ENCODE measurements at regions not wholly inside any gene's neighbourhood (a gene's known extent, or its start where the extent isn't known, plus 50 kb on each side); places are given as distances from the start of the nearest gene placed in this dataset.

- no peaks in the 10 kb centered on the region for H3K27me3 ChIP-seq (ENCODE audit: control insufficient read depth, insufficient read depth, low read length)
- POLR2A ChIA-PET (ENCODE audit: unreplicated experiment): no interaction called here
- intact Hi-C loops (cut with micrococcal nuclease): no loop called here
Measured at GRCh38 chr13:34028496-34029442, 210.8 kb downstream of the RFC3 start.

More at GRCh38 chr13:34028496-34029442, 210.8 kb downstream of the RFC3 start:
- H2BK20ac ChIP-seq (ENCODE audit: low read depth, low read length): no peak overlapping the region
- H3K18ac ChIP-seq (ENCODE audit: low read depth, low read length): no peak overlapping the region
- ATAC-seq (ENCODE audit: low read depth) (no peak), DNase-seq (no peak)
- no peak overlapping the region for H3K56ac ChIP-seq (ENCODE audit: extremely low read depth, insufficient read depth, low read length)
- no peaks in the 10 kb centered on the region for H4K20me1 ChIP-seq (ENCODE audit: insufficient read depth, low read length)
- no peak overlapping the region for H2BK5ac ChIP-seq (ENCODE audit: low read depth, low read length, poor library complexity, severe bottlenecking)
- no peak overlapping the region for H2AK9ac ChIP-seq (replicated peaks; ENCODE audit: low read depth, low read length, poor library complexity)
- H3K79me1 ChIP-seq (ENCODE audit: low read depth in 1 of 2, low read length in 2 of 2): no peaks in the 10 kb centered on the region
- H3K27ac ChIP-seq (ENCODE audit: insufficient read depth, low read length): no peak overlapping the region
- TF ChIP-seq POLR2A (IDR thresholded peaks at IDR 0.05; ENCODE audit: low read depth, low read length) (no peak), USF2 (IDR thresholded peaks at IDR 0.05; ENCODE audit: low read depth, low read length) (no peak), RAD21 (IDR thresholded peaks at IDR 0.05; ENCODE audit: low read length) (no peak)
- TF ChIP-seq, protein P1, sequence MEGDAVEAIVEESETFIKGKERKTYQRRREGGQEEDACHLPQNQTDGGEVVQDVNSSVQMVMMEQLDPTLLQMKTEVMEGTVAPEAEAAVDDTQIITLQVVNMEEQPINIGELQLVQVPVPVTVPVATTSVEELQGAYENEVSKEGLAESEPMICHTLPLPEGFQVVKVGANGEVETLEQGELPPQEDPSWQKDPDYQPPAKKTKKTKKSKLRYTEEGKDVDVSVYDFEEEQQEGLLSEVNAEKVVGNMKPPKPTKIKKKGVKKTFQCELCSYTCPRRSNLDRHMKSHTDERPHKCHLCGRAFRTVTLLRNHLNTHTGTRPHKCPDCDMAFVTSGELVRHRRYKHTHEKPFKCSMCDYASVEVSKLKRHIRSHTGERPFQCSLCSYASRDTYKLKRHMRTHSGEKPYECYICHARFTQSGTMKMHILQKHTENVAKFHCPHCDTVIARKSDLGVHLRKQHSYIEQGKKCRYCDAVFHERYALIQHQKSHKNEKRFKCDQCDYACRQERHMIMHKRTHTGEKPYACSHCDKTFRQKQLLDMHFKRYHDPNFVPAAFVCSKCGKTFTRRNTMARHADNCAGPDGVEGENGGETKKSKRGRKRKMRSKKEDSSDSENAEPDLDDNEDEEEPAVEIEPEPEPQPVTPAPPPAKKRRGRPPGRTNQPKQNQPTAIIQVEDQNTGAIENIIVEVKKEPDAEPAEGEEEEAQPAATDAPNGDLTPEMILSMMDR (conservative IDR thresholded peaks at IDR 0.05; ENCODE audit: low read depth, low read length): no peak
- no peaks in the 10 kb centered on the region for H3K36me3 ChIP-seq (ENCODE audit: control insufficient read depth, insufficient read depth, low read length)
- H4K5ac ChIP-seq (ENCODE audit: low read depth, low read length): no peak overlapping the region
- no peak overlapping the region for H3K9ac ChIP-seq (ENCODE audit: low read depth, low read length)
- no peak overlapping the region for H2AFZ ChIP-seq (replicated peaks; ENCODE audit: low read length, poor library complexity)
- H4K8ac ChIP-seq (ENCODE audit: low read depth in 2 of 2, low read length in 2 of 2): no peak overlapping the region
- H3K9me3 ChIP-seq (ENCODE audit: control insufficient read depth, insufficient read depth, low read length): no peaks in the 10 kb centered on the region
- CTCF ChIA-PET: no interaction called here
- no peak overlapping the region for H3K4me2 ChIP-seq (ENCODE audit: low read depth, low read length)
- H4K91ac ChIP-seq (ENCODE audit: insufficient read depth, low read depth, low read length): no peak overlapping the region
- no CpG with 5 or more reads among the region's 5 CpGs for WGBS, 2 experiments (ENCODE audit: extremely low coverage in 2 of 2, insufficient read length in 1 of 2)
- H3K9me1 ChIP-seq (ENCODE audit: insufficient read depth, low read length): no peaks in the 10 kb centered on the region
- H3K4me3 ChIP-seq (ENCODE audit: insufficient read depth, low read depth, low read length): no peak overlapping the region
- in situ Hi-C loops (cut with MboI; ENCODE audit: low sequenced_read_pairs): loop anchor here (10.0 kb wide), 1 partner anchor 56 kb away; no protein-coding TSS in a partner anchor
- H2AK5ac ChIP-seq (ENCODE audit: low read depth, low read length): no peak overlapping the region
- no peak overlapping the region for H2BK15ac ChIP-seq (ENCODE audit: low read depth, low read length)
- BruUV-seq (replicated peaks): no TSS peak
- H3K4me1 ChIP-seq (ENCODE audit: control insufficient read depth, insufficient read depth, low read length): no peaks in the 10 kb centered on the region
- no peak overlapping the region for H3K4ac ChIP-seq (ENCODE audit: low read depth, low read length)
- dilution Hi-C loops (cut with HindIII; ENCODE audit: low sequenced_read_pairs, unreplicated experiment): no loop called here
- H3K23ac ChIP-seq (ENCODE audit: low read depth, low read length): no peak overlapping the region
- no peak overlapping the region for H3K14ac ChIP-seq (replicated peaks; ENCODE audit: low read depth, low read length)
- no peak overlapping the region for H2BK120ac ChIP-seq (ENCODE audit: low read depth, low read length)

Measured in IMR-90 (cell line).